Right lobe of liver (tissue), 4 donors: ENCODE measurements at regions not wholly inside any gene's neighbourhood (a gene's known extent, or its start where the extent isn't known, plus 50 kb on each side); places are given as distances from the start of the nearest gene placed in this dataset.

ENCODE experiments used
- POLR2A ChIP-seq: fragments of 450-650 bp; IDR thresholded peaks from one replicate; pipeline ENCODE4 v1.6.1; 2017; ENCODE audit warnings: antibody characterized with exemption, mild to moderate bottlenecking
- TF ChIP-seq, protein P1 (sequence below), 4 donors: fragments of 200-600 bp in 3 of 4; fragments of 450-650 bp in 1 of 4; IDR thresholded peaks; one replicate each; pipeline versions ENCODE4 v1.5.1 to v1.8.0; 2016 to 2022; ENCODE audit warnings: antibody characterized with exemption in 4 of 4, mild to moderate bottlenecking in 2 of 4
- donor health status: DM: no; HTN: no; CAD: no.
- donor health status: DM: no; HTN: no; CAD: no.
- donor health status: DM: no; HTN: yes; CAD: no.

- TF ChIP-seq, protein P1, sequence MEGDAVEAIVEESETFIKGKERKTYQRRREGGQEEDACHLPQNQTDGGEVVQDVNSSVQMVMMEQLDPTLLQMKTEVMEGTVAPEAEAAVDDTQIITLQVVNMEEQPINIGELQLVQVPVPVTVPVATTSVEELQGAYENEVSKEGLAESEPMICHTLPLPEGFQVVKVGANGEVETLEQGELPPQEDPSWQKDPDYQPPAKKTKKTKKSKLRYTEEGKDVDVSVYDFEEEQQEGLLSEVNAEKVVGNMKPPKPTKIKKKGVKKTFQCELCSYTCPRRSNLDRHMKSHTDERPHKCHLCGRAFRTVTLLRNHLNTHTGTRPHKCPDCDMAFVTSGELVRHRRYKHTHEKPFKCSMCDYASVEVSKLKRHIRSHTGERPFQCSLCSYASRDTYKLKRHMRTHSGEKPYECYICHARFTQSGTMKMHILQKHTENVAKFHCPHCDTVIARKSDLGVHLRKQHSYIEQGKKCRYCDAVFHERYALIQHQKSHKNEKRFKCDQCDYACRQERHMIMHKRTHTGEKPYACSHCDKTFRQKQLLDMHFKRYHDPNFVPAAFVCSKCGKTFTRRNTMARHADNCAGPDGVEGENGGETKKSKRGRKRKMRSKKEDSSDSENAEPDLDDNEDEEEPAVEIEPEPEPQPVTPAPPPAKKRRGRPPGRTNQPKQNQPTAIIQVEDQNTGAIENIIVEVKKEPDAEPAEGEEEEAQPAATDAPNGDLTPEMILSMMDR (IDR thresholded peaks at IDR 0.05), result no peak
- TF ChIP-seq POLR2A, result no peak
These were observed 359.5 kb downstream of the ZNF521 start for GRCh38 chr18:24992491-24992890.
